Hematopoietic multipotent progenitor cell (in vitro differentiated cells): ENCODE measurements at regions not wholly inside any gene's neighbourhood (a gene's known extent, or its start where the extent isn't known, plus 50 kb on each side); places are given as distances from the start of the nearest gene placed in this dataset.
"Not testable (repeated sequence)": the region's sequence is repeated elsewhere in the genome, so short reads cannot be mapped to it uniquely, and the experiment has no call there.

Source experiments
- DNase-seq, 3 donors: peaks; one replicate each; pipeline ENCODE4 v3.0.0-alpha.2; 2011 to 2015; ENCODE audit warnings: low read depth in 2 of 3, low spot score in 2 of 3

- no peak for DNase-seq
These were observed 159.9 kb upstream of the FBXL17 start for GRCh38 chr5:108541836-108542235.

DNA sequence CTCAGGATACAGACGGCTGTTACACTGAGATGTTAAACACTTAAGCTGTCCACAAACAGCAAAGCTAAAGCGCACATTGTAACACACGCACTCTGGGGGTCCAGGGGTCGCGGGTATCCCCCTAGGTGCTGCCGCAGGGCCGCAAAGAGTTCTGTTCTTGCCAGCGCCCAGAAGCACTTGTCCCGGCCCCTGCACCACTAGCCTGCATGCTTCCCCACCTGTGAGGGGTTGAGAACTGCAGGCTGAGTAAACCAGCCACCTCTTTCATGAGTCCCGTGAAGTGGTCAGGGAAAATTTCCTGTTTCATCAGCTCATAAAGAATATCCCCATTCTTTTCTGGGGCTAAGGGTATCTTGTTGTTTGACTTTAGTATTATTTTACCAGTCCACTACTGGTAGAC lies 154.4 kb upstream of the FBXL17 start:
- no peak for DNase-seq

DNA sequence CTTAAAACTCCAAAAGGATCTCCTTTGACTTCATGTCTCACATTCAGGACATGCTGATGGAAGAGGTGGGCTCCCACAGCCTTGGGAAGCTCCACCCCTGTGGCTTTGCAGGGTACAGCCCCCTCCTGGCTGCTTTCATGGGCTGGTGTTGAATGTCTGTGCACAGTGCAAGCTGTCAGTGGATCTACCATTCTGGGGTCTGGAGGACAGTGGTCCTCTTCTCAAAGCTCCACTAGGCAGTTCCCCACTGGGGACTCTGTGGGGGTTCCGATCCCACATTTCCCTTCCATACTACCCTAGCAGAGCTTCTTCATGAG lies 150.2 kb upstream of the FBXL17 start:
- not testable (repeated sequence) for DNase-seq

DNA sequence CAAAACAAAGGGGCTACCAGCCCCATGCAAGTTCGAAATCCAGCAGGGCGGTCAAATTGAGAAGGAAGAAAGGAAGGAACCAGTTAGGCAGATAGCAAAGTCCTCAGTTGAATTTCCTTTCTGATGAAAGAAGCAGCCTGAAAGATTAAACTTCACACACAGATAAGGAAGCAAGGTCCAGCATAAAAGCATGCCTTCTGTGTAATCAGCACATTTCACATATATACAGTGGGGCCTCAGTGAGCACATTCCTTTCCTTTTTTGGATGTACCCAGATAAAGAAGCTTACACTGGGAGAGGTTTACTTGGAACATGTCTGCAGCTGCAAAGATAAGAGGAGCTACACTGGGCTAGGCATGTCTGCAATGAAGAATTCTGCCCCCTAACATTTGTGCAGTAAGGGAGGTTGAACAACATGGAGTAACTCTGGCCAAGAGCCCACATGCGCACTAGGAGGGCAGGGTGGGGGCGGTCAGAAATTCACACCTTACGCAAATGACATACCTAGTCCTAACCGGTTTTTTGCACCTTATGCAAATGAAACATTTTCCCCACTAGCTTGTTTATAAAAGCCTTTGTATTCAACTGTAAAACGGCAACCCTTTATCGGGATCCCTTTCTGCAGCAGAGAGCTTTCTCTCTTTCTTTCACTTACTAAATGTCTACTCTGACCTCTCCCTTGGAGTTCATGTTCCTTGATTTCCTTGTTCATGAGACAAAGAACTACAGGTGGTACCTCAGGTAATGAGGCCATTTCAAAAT lies 149.7 kb upstream of the FBXL17 start:
- no peak for DNase-seq

- no peak for DNase-seq
These were observed 148.8 kb upstream of the FBXL17 start for GRCh38 chr5:108530706-108531105.

DNA sequence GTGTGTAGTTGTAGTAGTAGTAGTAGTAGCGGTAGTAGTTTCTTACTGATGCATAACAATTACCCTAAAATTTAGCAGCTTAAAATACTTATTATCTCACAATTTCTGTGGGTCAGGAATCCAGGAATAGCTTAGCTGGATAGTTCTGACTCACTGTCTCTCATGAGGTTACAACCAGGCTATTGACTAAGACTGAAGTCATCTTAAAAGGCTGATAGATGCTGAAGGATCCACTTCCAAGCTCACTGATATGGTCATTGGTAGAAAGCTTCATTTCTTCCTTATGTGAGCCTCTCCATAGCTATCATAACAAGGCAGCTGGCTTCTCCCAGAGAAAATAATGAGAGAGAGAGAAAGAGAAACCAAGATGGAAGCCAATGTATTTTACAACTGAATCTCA lies 147.5 kb upstream of the FBXL17 start:
- no peak for DNase-seq

DNA sequence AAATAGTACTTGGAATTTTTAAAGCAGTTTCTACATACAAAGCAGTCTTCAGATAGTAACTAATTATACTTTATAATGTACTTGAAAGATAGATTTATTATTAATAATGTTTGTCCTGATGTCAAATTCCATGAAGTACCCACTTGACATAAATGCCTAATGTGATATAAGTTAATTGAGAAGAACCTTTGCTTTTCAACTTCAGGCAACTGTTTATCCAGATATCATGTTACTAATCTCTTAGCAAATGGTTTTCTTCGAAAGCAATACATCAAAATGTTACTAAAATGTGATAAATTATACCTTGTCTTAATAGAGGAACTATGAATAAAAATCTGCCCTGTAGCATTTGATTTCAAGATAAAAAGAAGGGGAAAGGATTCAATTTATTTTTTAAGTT lies 146.8 kb upstream of the FBXL17 start:
- peak in 1 of 3 donors; percentile 7 for DNase-seq

- DNase-seq: no peak
These were observed 142.7 kb upstream of the FBXL17 start for GRCh38 chr5:108524564-108524963.

- DNase-seq: no peak
These were observed 141.5 kb upstream of the FBXL17 start for GRCh38 chr5:108523360-108523759.

DNA sequence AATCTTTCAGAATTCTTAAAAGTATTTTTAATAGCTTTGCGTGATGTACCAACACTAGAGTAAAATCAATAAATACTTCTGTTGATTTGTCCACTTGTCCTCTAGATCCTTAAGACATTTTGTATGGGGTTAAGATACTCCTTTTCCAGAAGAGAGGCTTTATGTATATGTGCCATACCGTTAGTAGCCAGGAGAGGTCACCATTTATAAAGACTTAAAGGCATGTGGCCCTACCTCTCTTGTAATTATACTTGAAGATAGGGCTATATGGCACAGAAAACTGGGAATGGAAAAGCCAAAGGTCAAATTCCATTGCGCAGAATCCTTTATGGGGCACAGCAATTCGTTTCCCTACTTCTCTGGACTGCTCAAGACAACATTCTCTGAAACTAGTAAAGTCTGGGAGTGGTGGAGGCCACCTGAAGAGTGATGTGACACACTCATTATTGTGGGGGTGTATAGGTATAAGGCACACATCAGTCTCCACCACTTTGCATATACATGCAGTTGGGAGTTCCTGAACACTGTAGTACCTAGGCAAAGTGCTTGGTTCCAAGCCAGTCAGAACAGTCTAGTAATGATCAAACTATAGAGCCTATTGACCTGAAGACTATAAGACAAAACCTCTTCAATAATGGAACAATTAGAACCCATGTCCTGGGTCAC lies 140.1 kb upstream of the FBXL17 start:
- DNase-seq: peak; percentile 1 to 75 (median 30)

GRCh38 chr5:108521011-108521700 lies 139.3 kb upstream of the FBXL17 start:
- no peak for DNase-seq

DNA sequence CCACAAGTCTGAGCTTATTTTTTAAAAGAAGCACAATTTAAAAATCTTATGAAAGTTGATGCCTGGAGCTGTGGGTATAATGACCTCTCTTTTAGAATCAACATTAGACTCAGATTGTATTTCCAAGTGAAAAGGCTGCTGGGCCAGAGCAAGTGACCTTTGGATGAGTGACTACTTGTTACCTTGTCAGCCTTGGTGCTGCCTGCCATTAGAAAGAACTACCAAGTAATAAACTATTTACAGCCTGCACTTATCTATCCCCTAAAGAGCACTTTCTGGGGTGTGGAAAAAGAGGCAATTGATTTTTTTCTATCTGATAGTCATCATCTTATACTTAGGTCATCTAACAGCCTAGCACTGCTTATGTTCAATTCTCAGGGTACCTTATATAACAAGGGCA lies 134.9 kb upstream of the FBXL17 start:
- DNase-seq: no peak

DNA sequence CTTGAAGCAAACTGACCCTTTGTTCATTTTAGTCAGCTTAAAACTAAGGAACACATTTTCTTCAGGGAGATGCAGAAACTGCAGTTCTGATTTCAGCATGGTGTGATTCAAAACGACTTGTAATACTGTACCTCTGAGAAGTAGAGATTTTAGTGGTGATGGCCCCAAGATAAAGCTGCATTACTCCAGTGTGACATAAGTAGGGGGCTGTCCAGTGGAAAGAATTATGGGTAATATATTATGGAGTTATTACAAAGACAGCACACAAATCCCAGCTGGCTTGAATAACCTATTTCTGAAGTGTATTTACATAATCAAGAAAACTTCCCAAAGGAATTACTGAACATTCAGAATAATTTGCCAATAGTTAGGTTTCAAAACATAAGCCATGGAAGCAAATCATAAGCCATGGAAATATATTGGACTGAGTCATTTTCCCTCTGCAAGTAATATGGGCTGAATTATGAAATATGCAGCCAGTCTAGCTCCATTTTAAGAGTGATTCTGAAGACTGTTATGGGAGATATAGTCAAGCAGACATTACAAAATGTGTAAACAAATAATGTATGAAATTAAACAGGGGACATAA lies 133.7 kb upstream of the FBXL17 start:
- DNase-seq: no peak

- DNase-seq: no peak
These were observed 127.1 kb upstream of the FBXL17 start for GRCh38 chr5:108508979-108509378.

- DNase-seq: no peak
These were observed 125.7 kb upstream of the FBXL17 start for GRCh38 chr5:108507631-108508030.

GRCh38 chr5:108505608-108506007 lies 123.7 kb upstream of the FBXL17 start:
- DNase-seq: no peak

DNA sequence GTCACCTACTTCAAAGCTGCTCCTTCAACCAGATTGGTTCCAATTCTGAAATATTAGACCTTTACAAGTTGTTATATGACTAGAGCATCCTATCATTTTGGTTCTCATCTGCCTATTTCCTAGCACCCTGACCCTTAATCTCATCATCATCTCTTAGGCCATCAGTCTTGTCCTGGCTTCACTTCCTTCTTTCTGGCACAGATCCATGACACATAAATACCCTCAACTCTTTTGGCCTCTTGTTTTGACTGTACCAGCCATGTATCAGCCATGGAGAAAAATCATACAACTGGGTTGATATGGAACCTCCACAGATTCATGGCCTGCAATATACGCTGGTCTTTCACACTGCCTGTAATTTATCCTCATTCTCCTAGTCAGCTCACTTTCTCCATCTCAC lies 123.1 kb upstream of the FBXL17 start:
- DNase-seq: no peak

DNA sequence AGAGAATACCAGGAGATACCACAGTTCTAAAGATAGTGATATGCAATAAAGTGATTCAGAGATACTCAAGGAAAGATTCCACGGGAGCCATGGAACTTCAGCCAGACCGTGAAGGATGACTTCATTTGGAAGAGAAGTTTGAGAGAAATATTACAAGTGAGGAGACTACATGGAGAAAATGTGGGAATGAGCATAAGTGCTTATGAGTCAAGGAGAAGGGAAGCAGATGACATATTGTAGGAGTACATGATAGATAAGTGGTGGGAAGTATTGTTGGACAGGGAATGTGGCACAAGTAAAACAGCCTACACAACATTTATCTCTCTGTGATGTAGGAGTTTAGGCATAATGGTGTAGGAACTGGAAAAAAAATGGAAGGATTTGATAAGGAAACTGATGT lies 122.1 kb upstream of the FBXL17 start:
- DNase-seq: no peak

DNA sequence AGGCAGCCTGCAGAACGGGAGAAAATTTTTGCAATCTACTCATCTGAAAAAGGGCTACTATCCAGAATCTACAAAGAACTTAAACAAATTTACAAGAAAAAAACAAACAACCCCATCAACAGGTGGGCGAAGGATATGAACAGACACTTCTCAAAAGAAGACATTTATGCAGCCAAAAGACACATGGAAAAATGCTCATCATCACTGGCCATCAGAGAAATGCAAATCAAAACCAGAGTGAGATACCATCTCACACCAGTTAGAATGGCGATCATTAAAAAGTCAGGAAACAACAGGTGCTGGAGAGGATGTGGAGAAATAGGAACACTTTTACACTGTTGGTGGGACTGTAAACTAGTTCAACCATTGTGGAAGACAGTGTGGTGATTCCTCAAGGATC lies 113.7 kb upstream of the FBXL17 start:
- DNase-seq: not testable (repeated sequence)

DNA sequence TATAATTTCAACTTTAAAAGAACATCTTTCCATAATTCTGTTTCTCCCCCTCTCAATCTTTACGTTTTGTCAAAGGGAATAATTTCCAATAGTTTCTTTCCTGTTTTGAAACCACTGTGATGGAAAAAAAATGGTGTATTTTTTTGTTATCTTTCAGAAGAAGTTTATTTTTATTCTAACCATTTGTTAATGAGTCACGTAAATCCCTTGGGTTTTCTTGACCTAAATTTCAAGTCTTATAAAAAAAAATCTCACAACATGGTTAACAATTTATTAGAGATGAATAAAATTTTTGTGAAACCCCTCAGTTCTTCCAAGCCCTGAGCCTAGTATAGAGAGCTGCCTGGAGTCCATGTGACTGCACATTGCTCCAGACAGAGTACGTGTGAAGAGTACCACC lies 106.1 kb upstream of the FBXL17 start:
- DNase-seq: no peak

DNA sequence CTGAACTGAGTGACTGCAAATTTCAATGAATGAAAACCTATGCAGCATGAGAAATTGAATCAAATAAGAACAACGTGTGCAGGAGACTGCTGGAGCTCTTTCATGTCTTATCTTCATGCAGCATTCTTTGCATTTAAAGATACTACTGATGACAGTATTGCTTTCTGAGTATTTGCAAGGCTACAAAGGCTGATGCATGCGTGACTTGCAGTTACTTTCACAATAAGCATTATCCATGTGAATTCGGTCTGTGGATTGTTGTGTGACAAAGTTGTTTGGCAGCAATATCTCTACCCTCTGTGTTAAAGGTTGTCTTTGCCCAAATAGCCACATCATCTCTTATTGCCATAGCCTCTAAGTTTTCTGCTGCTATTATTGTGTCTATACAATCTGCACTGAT lies 102.1 kb upstream of the FBXL17 start:
- no peak for DNase-seq
